ENCODE measurements at regions not wholly inside any gene's neighbourhood (a gene's known extent, or its start where the extent isn't known, plus 50 kb on each side); places are given as distances from the start of the nearest gene placed in this dataset.

DNA sequence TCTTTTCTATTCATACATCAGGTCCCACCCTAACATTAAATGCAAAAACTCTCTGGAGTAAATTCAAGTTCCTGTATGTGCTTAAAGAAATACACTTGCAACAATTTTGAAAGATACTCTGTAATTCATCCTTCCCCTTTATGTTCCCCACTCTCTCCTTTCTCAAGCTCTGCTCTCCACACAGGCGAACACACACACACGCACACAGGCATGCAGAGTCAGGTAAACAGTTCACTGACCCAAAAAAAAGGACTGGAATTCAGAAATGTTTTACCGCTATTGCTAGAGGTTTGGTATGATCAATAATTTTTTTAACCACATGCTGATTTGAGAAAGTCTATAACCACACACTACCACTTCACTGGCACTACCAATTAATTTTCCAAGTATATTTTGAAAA, 152.4 kb upstream of the TMCC3 start:
- TF ChIP-seq, protein P1, sequence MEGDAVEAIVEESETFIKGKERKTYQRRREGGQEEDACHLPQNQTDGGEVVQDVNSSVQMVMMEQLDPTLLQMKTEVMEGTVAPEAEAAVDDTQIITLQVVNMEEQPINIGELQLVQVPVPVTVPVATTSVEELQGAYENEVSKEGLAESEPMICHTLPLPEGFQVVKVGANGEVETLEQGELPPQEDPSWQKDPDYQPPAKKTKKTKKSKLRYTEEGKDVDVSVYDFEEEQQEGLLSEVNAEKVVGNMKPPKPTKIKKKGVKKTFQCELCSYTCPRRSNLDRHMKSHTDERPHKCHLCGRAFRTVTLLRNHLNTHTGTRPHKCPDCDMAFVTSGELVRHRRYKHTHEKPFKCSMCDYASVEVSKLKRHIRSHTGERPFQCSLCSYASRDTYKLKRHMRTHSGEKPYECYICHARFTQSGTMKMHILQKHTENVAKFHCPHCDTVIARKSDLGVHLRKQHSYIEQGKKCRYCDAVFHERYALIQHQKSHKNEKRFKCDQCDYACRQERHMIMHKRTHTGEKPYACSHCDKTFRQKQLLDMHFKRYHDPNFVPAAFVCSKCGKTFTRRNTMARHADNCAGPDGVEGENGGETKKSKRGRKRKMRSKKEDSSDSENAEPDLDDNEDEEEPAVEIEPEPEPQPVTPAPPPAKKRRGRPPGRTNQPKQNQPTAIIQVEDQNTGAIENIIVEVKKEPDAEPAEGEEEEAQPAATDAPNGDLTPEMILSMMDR (IDR thresholded peaks at IDR 0.05), result no peak
- no peak overlapping the region for H3K4me3 ChIP-seq
- no peak for DNase-seq
- intact Hi-C loops (cut with DNase I, micrococcal nuclease), result no loop called here
- no peaks in the 10 kb centered on the region for H3K36me3 ChIP-seq (ENCODE audit: low read depth)
- no peaks in the 10 kb centered on the region for H3K4me1 ChIP-seq (ENCODE audit: low read depth)
- no peak for ATAC-seq
- no peaks in the 10 kb centered on the region for H3K9me3 ChIP-seq

DNA sequence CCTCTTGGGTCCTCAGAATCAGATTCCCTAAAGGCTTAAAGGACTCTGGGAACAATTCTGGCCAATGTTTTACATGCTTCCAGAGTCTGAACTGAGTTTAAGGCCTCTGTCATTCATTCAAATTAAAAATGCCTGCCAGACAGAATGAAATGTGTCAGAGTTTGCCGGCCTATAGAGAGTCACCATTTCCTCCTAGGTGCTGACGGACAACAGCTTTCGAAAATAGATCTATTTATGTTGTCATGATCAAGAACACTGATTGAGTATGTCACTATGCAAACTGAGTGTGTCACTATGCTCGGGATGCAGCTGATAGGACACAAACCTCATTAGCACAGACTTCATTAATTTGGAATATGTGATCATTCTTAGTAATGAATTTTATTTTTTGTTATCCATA, 151.4 kb upstream of the TMCC3 start:
- Histone ChIP-seq H3K4me1 (ENCODE audit: low read depth) (no peaks in the 10 kb centered on the region), H3K4me3 (no peak overlapping the region), H3K36me3 (ENCODE audit: low read depth) (no peaks in the 10 kb centered on the region), H3K9me3 (no peaks in the 10 kb centered on the region)
- intact Hi-C loops (cut with DNase I, micrococcal nuclease), result no loop called here
- DNase-seq (no peak), ATAC-seq (no peak)
- TF ChIP-seq, protein P1 (IDR thresholded peaks at IDR 0.05), result no peak

DNA sequence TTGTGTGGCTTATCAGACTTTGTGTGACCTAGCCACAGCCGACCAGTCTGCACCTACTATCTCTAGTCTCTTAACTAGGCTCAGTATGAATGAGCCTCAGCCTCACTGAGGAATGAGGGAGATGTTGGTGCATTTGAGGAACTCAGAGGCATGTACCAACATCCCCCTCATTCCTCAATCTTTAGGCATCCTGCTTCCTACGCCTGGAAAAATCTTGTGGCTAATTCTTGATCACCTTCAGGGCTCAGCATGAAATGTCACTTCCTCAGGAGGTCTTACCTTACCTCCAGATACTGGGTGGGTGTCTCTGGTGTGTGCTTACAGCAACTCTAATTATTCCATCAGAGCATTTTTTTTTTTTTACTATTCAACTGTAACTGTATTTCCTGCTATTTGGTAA, 148.8 kb upstream of the TMCC3 start:
- ATAC-seq (no peak), DNase-seq (no peak)
- no peaks in the 10 kb centered on the region for H3K9me3 ChIP-seq
- TF ChIP-seq, protein P1 (IDR thresholded peaks at IDR 0.05), result no peak
- no peaks in the 10 kb centered on the region for H3K4me1 ChIP-seq (ENCODE audit: low read depth)
- H3K4me3 ChIP-seq, result no peak overlapping the region
- no peaks in the 10 kb centered on the region for H3K36me3 ChIP-seq (ENCODE audit: low read depth)
- intact Hi-C loops (cut with DNase I, micrococcal nuclease), result no loop called here

DNA sequence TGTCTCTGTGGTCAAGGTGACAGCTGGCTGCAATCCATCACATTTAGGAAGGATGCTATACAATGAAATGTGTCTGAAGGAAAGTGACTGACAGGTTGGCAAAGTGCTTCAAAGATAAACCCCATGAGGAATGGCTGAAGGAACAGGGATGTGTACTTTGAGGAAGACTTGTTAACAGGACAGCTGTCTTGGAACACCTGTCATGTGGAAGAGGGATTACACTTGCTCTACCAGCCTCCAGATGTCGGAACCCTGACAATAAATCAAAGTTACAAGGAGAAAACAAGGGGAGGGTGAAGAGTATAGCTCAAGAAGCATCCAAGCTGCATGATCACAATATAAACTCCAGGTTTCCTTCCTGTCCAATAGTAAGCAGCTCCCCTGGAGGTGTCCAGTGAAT, 147.8 kb upstream of the TMCC3 start:
- no peak for ATAC-seq
- no peak overlapping the region for H3K4me3 ChIP-seq
- TF ChIP-seq, protein P1 (IDR thresholded peaks at IDR 0.05), result no peak
- no peaks in the 10 kb centered on the region for H3K36me3 ChIP-seq (ENCODE audit: low read depth)
- H3K4me1 ChIP-seq (ENCODE audit: low read depth), result no peaks in the 10 kb centered on the region
- intact Hi-C loops (cut with DNase I, micrococcal nuclease), result no loop called here
- DNase-seq, result no peak
- H3K9me3 ChIP-seq, result no peaks in the 10 kb centered on the region

DNA sequence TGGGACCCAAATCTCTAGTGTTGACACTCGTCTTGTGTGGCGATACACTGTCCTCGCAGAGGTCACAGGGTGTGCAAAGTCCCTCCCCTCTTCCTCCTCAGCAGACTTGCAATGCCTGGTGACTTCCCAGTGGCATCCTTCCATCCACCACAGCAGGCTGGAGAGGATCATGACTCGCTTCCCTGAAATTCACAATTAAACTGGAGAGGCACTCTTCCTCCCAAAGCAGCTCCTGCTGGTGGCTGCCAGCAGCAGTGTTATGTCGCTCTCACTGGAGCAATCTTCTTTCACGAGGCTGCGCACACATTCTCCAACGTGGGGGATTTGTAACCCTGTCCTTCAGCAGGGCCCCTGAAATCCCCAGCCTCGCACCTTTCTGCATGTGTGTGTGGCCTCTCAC, 145.2 kb upstream of the TMCC3 start:
- intact Hi-C loops (cut with DNase I, micrococcal nuclease), result no loop called here
- TF ChIP-seq, protein P1 (IDR thresholded peaks at IDR 0.05), result no peak
- no peaks in the 10 kb centered on the region for H3K4me1 ChIP-seq (ENCODE audit: low read depth)
- ATAC-seq (no peak), DNase-seq (no peak)
- H3K9me3 ChIP-seq, result no peaks in the 10 kb centered on the region
- no peak overlapping the region for H3K4me3 ChIP-seq
- H3K36me3 ChIP-seq (ENCODE audit: low read depth), result no peaks in the 10 kb centered on the region

DNA sequence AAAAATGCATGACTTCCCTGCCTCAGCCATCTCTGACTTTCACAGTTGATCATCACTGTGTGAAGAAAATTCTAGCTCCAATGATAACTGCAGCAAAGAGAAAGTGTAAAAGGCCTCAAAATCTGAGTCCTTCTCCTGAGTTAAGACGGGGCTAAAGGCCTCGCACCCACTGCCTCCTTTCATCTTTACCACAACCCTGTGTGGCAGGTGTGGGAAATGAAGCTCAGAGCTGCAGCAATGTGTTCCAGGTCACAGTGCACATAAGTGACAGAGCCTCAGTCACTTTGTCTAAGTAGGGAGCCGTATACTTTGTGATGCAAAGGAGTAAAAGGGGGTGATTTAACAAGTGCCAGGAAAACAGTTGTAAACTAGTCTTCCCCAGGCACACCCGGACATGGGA, 144.7 kb upstream of the TMCC3 start:
- Histone ChIP-seq H3K36me3 (ENCODE audit: low read depth) (no peaks in the 10 kb centered on the region), H3K9me3 (no peaks in the 10 kb centered on the region), H3K4me3 (no peak overlapping the region), H3K4me1 (ENCODE audit: low read depth) (no peaks in the 10 kb centered on the region)
- TF ChIP-seq, protein P1 (IDR thresholded peaks at IDR 0.05), result no peak
- DNase-seq (no peak), ATAC-seq (no peak)
- intact Hi-C loops (cut with DNase I, micrococcal nuclease), result no loop called here
